GM23338 (cell line): ENCODE measurements at regions not wholly inside any gene's neighbourhood (a gene's known extent, or its start where the extent isn't known, plus 50 kb on each side); places are given as distances from the start of the nearest gene placed in this dataset.

Experiments used
- ATAC-seq: fragments of 200-7000 bp; cut with Tn5 transposase; 3 replicates; pipeline ENCODE4 v1.9.1; 2020
- DNase-seq: peaks from one replicate; pipeline ENCODE4 v3.0.0-alpha.2; 2015; ENCODE audit warnings: low spot score
- H2AFZ ChIP-seq: fragments of 200-600 bp; sonication (generic); 2 replicates; pipeline ENCODE4 v1.8.0; 2016; ENCODE audit warnings: antibody characterized with exemption, mild to moderate bottlenecking, moderate library complexity
- H3F3A ChIP-seq: fragments of 200-600 bp; sonication (generic); replicated peaks from 2 replicates; pipeline ENCODE4 v1.8.0; 2017; ENCODE audit warnings: antibody characterized with exemption, mixed run types, low read depth
- H3K27ac ChIP-seq: fragments of 200-600 bp; sonication (generic); 2 replicates; pipeline ENCODE4 v1.6.1; 2016; ENCODE audit warnings: low read depth
- H3K27me3 ChIP-seq: fragments of 200-600 bp; sonication (generic); 2 replicates; pipeline ENCODE4 v1.8.0; 2016; ENCODE audit warnings: mild to moderate bottlenecking, mixed run types, moderate library complexity; ENCODE audit not compliant: insufficient read depth
- H3K36me3 ChIP-seq: fragments of 200-600 bp; sonication (generic); 2 replicates; pipeline ENCODE4 v1.8.0; 2016; ENCODE audit warnings: mild to moderate bottlenecking; ENCODE audit not compliant: insufficient read depth
- H3K4me1 ChIP-seq: fragments of 200-600 bp; sonication (generic); 2 replicates; pipeline ENCODE4 v1.8.0; 2016; ENCODE audit warnings: mild to moderate bottlenecking, moderate library complexity; ENCODE audit not compliant: insufficient read depth
- H3K4me2 ChIP-seq: fragments of 200-600 bp; sonication (generic); 2 replicates; pipeline ENCODE4 v1.7.1; 2017; ENCODE audit warnings: mixed run types
- H3K4me3 ChIP-seq: fragments of 200-600 bp; sonication (generic); 2 replicates; pipeline ENCODE4 v1.6.1; 2016; ENCODE audit warnings: mixed run types
- H3K79me2 ChIP-seq: fragments of 200-600 bp; sonication (generic); replicated peaks from 2 replicates; pipeline ENCODE4 v1.8.0; 2017; ENCODE audit warnings: mild to moderate bottlenecking; ENCODE audit not compliant: insufficient read depth
- H3K9me2 ChIP-seq: fragments of 200-600 bp; sonication (generic); 2 replicates; pipeline ENCODE4 v1.8.0; 2017; ENCODE audit not compliant: insufficient read depth
- H4K20me1 ChIP-seq: fragments of 200-600 bp; sonication (generic); replicated peaks from 2 replicates; pipeline ENCODE4 v1.8.0; 2017; ENCODE audit warnings: mild to moderate bottlenecking; ENCODE audit not compliant: insufficient read depth
- H3K27ac Mint-ChIP-seq: 2 replicates; pipeline ENCODE4 v1.8.0; 2020; ENCODE audit warnings: inconsistent platforms, mild to moderate bottlenecking, moderate library complexity, mixed read lengths
- H3K27me3 Mint-ChIP-seq: 3 replicates; pipeline ENCODE4 v1.8.0; 2022; ENCODE audit warnings: low read depth, mild to moderate bottlenecking, moderate library complexity, mixed read lengths, inconsistent platforms; ENCODE audit not compliant: insufficient read depth, poor library complexity
- H3K36me3 Mint-ChIP-seq: 3 replicates; pipeline ENCODE4 v1.8.0; 2021; ENCODE audit warnings: low read depth, mild to moderate bottlenecking, inconsistent platforms, moderate library complexity, mixed read lengths
- H3K4me1 Mint-ChIP-seq: 3 replicates; pipeline ENCODE4 v1.8.0; 2020; ENCODE audit warnings: mild to moderate bottlenecking, inconsistent platforms, mixed read lengths
- H3K4me3 Mint-ChIP-seq: 3 replicates; pipeline ENCODE4 v1.8.0; 2021; ENCODE audit warnings: moderate library complexity, mild to moderate bottlenecking, inconsistent platforms, mixed read lengths
- H3K9me3 Mint-ChIP-seq: 3 replicates; pipeline ENCODE4 v1.8.0; 2020; ENCODE audit warnings: moderate library complexity, mild to moderate bottlenecking, inconsistent platforms, mixed read lengths
- CREB1 ChIP-seq: fragments of 250-450 bp; sonication (Bioruptor Pico); IDR thresholded peaks from 2 replicates; pipeline ENCODE4 v1.5.0; 2020; ENCODE audit warnings: low read depth, mild to moderate bottlenecking, moderate library complexity
- CTCF ChIP-seq, 2 experiments: fragments of 200-600 bp in 1 of 2; sonication (generic) in 1 of 2; conservative IDR thresholded peaks; 2 replicates each; pipeline versions ENCODE4 v1.5.1 to v1.6.1; 2016 to 2017; ENCODE audit warnings: antibody characterized with exemption in 2 of 2, low read depth in 2 of 2, mild to moderate bottlenecking in 2 of 2, moderate library complexity in 1 of 2
- EZH2 ChIP-seq: fragments of 200-600 bp; sonication (generic); IDR thresholded peaks from one replicate; pipeline ENCODE4 v1.8.0; 2017; ENCODE audit warnings: antibody characterized with exemption, mild to moderate bottlenecking, low read depth; ENCODE audit not compliant: unreplicated experiment
- EZH2phosphoT487 ChIP-seq: fragments of 200-600 bp; sonication (generic); IDR thresholded peaks from one replicate; pipeline ENCODE4 v1.8.1; 2018; ENCODE audit warnings: antibody characterized with exemption; ENCODE audit not compliant: unreplicated experiment
- JUNB ChIP-seq: IDR thresholded peaks from one replicate; pipeline ENCODE4 v1.6.1; 2016; ENCODE audit warnings: antibody characterized with exemption; ENCODE audit not compliant: unreplicated experiment
- NANOG ChIP-seq: IDR thresholded peaks from 2 replicates; pipeline ENCODE4 v1.6.1; 2016; ENCODE audit warnings: antibody characterized with exemption, borderline replicate concordance
- POLR2AphosphoS5 ChIP-seq: IDR thresholded peaks from 2 replicates; pipeline ENCODE4 v1.6.1; 2016; ENCODE audit warnings: antibody characterized with exemption, low read depth
- STAT1 ChIP-seq: IDR thresholded peaks from one replicate; pipeline ENCODE4 v1.6.1; 2016; ENCODE audit warnings: antibody characterized with exemption; ENCODE audit not compliant: unreplicated experiment
- ZNF114 ChIP-seq: fragments of 250-450 bp; sonication (Bioruptor Pico); IDR thresholded peaks from 2 replicates; pipeline ENCODE4 v1.5.0; 2020; ENCODE audit warnings: mild to moderate bottlenecking, moderate library complexity
- ZNF331 ChIP-seq: fragments of 250-450 bp; sonication (Bioruptor Pico); IDR thresholded peaks from 2 replicates; pipeline ENCODE4 v1.5.0; 2020; ENCODE audit warnings: low read depth, mild to moderate bottlenecking, moderate library complexity
- TF ChIP-seq, protein P1 (sequence below): IDR thresholded peaks from one replicate; pipeline ENCODE4 v1.6.1; 2018; ENCODE audit warnings: antibody characterized with exemption; ENCODE audit not compliant: unreplicated experiment
- TF ChIP-seq, protein P2 (sequence below): IDR thresholded peaks from 2 replicates; pipeline ENCODE4 v1.6.1; 2016; ENCODE audit warnings: antibody characterized with exemption

GRCh38 chr5:124105326-124105725, 593.3 kb downstream of the CSNK1G3 start:
- no peak for DNase-seq
- Histone ChIP-seq H3K36me3 (no peaks in the 10 kb centered on the region), H3K4me3 (no peak overlapping the region), H3K4me2 (no peak overlapping the region), H3K79me2 (no peaks in the 10 kb centered on the region), H3K9me2 (peaks cover 7% of the 10 kb centered on the region; the same call in 1 of the 2 replicates), H3F3A (no peaks in the 10 kb centered on the region), H3K27ac (no peak overlapping the region), H3K4me1 (no peaks in the 10 kb centered on the region), H2AFZ (no peak overlapping the region), H3K27me3 (no peaks in the 10 kb centered on the region), H4K20me1 (no peaks in the 10 kb centered on the region)
- ATAC-seq: no peak
- H3K27me3 Mint-ChIP-seq: no peaks in the 10 kb centered on the region
- no peaks in the 10 kb centered on the region for H3K36me3 Mint-ChIP-seq
- H3K4me1 Mint-ChIP-seq: no peaks in the 10 kb centered on the region
- no peaks in the 10 kb centered on the region for H3K9me3 Mint-ChIP-seq
- H3K27ac Mint-ChIP-seq: no peak overlapping the region
- TF ChIP-seq CTCF (conservative IDR thresholded peaks at IDR 0.05; ENCODE audit: low read depth in 2 of 2) (no peak), ZNF331 (CRISPR knock-in tag) (no peak), EZH2phosphoT487 (no peak)
- TF ChIP-seq, protein P1, sequence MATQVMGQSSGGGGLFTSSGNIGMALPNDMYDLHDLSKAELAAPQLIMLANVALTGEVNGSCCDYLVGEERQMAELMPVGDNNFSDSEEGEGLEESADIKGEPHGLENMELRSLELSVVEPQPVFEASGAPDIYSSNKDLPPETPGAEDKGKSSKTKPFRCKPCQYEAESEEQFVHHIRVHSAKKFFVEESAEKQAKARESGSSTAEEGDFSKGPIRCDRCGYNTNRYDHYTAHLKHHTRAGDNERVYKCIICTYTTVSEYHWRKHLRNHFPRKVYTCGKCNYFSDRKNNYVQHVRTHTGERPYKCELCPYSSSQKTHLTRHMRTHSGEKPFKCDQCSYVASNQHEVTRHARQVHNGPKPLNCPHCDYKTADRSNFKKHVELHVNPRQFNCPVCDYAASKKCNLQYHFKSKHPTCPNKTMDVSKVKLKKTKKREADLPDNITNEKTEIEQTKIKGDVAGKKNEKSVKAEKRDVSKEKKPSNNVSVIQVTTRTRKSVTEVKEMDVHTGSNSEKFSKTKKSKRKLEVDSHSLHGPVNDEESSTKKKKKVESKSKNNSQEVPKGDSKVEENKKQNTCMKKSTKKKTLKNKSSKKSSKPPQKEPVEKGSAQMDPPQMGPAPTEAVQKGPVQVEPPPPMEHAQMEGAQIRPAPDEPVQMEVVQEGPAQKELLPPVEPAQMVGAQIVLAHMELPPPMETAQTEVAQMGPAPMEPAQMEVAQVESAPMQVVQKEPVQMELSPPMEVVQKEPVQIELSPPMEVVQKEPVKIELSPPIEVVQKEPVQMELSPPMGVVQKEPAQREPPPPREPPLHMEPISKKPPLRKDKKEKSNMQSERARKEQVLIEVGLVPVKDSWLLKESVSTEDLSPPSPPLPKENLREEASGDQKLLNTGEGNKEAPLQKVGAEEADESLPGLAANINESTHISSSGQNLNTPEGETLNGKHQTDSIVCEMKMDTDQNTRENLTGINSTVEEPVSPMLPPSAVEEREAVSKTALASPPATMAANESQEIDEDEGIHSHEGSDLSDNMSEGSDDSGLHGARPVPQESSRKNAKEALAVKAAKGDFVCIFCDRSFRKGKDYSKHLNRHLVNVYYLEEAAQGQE: no peak
- H3K4me3 Mint-ChIP-seq: no peak overlapping the region

DNA sequence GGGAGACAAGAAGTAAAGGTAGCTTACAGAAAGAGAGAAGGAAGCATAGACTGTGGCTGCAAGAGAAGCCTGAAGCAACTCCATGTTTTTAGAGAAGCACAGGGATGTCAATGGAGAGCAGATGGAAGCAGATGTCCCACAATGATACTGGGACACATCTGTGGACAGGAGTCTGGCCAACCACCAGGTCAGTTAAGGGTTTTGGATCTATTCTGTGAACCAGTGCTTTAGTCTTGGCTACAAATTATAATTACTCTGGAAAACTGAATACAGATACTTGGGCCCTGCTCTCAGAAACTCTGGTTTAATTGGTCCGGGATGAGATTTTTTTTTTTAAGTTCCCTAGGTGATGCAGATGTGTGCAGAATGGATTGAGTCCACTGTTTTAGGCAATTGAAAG, 592.8 kb downstream of the CSNK1G3 start:
- H3K4me2 ChIP-seq: no peak overlapping the region
- ATAC-seq (no peak), DNase-seq (no peak)
- peaks cover 7% of the 10 kb centered on the region; the same call in 1 of the 2 replicates for H3K9me2 ChIP-seq
- Mint-ChIP-seq H3K4me1 (no peaks in the 10 kb centered on the region), H3K4me3 (no peak overlapping the region), H3K27me3 (no peaks in the 10 kb centered on the region), H3K36me3 (no peaks in the 10 kb centered on the region), H3K27ac (no peak overlapping the region), H3K9me3 (no peaks in the 10 kb centered on the region)
- no peaks in the 10 kb centered on the region for H4K20me1 ChIP-seq
- H3K27me3 ChIP-seq: no peaks in the 10 kb centered on the region
- H3K4me1 ChIP-seq: no peaks in the 10 kb centered on the region
- no peak overlapping the region; the same call in 1 of the 2 replicates for H2AFZ ChIP-seq
- H3F3A ChIP-seq: no peaks in the 10 kb centered on the region
- no peak overlapping the region for H3K27ac ChIP-seq
- H3K4me3 ChIP-seq: no peak overlapping the region
- no peaks in the 10 kb centered on the region for H3K36me3 ChIP-seq
- no peaks in the 10 kb centered on the region for H3K79me2 ChIP-seq
- TF ChIP-seq POLR2AphosphoS5 (no peak), CREB1 (CRISPR knock-in tag) (no peak), ZNF331 (CRISPR knock-in tag) (no peak), JUNB (no peak), EZH2 (no peak), STAT1 (no peak), CTCF (conservative IDR thresholded peaks at IDR 0.05; ENCODE audit: low read depth in 2 of 2) (no peak), NANOG (no peak), EZH2phosphoT487 (no peak), ZNF114 (CRISPR knock-in tag) (no peak)
- TF ChIP-seq, protein P1: no peak
- TF ChIP-seq, protein P2, sequence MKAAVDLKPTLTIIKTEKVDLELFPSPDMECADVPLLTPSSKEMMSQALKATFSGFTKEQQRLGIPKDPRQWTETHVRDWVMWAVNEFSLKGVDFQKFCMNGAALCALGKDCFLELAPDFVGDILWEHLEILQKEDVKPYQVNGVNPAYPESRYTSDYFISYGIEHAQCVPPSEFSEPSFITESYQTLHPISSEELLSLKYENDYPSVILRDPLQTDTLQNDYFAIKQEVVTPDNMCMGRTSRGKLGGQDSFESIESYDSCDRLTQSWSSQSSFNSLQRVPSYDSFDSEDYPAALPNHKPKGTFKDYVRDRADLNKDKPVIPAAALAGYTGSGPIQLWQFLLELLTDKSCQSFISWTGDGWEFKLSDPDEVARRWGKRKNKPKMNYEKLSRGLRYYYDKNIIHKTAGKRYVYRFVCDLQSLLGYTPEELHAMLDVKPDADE: no peak
